ENCODE measurements at regions not wholly inside any gene's neighbourhood (a gene's known extent, or its start where the extent isn't known, plus 50 kb on each side); places are given as distances from the start of the nearest gene placed in this dataset.

- Histone ChIP-seq H3K27ac (no peak overlapping the region), H3K27me3 (no peaks in the 10 kb centered on the region), H3K4me3 (no peak overlapping the region), H3K4me1 (no peaks in the 10 kb centered on the region), H3K36me3 (no peaks in the 10 kb centered on the region), H3K9me3 (no peaks in the 10 kb centered on the region)
- no peak for DNase-seq
- no peak for TF ChIP-seq CTCF (IDR thresholded peaks at IDR 0.05)
- intact Hi-C loops (cut with DNase I; ENCODE audit: low total_unique reads), result no loop called here
Measured at GRCh38 chr18:77571743-77572142, 322.1 kb downstream of the GALR1 start.

GRCh38 chr18:77572537-77572936, 322.9 kb downstream of the GALR1 start:
- intact Hi-C loops (cut with DNase I; ENCODE audit: low total_unique reads), result no loop called here
- Histone ChIP-seq H3K9me3 (no peaks in the 10 kb centered on the region), H3K4me3 (no peak overlapping the region), H3K27ac (no peak overlapping the region), H3K4me1 (no peaks in the 10 kb centered on the region), H3K36me3 (no peaks in the 10 kb centered on the region), H3K27me3 (no peaks in the 10 kb centered on the region)
- TF ChIP-seq CTCF (IDR thresholded peaks at IDR 0.05), result no peak
- no peak for DNase-seq

- no peak overlapping the region for H3K27ac ChIP-seq
Measured at GRCh38 chr18:77573571-77573970, 323.9 kb downstream of the GALR1 start.

GRCh38 chr18:77590943-77591515, 341.4 kb downstream of the GALR1 start:
- Histone ChIP-seq H3K4me3 (no peak overlapping the region), H3K27me3 (no peaks in the 10 kb centered on the region), H3K36me3 (no peaks in the 10 kb centered on the region), H3K4me1 (no peaks in the 10 kb centered on the region), H3K9me3 (peaks cover 0 to 6% (median 0%) of the 10 kb centered on the region in 3 donors), H3K27ac (no peak overlapping the region)
- no peak for TF ChIP-seq CTCF (IDR thresholded peaks at IDR 0.05)
- no peak for DNase-seq
- intact Hi-C loops (cut with DNase I; ENCODE audit: low total_unique reads), result no loop called here

More at GRCh38 chr18:77573571-77573970, 323.9 kb downstream of the GALR1 start:
- no peak for TF ChIP-seq CTCF (IDR thresholded peaks at IDR 0.05)
- H3K4me1 ChIP-seq, result no peaks in the 10 kb centered on the region
- H3K9me3 ChIP-seq, result no peaks in the 10 kb centered on the region
- no peaks in the 10 kb centered on the region for H3K36me3 ChIP-seq
- H3K27me3 ChIP-seq, result no peaks in the 10 kb centered on the region
- intact Hi-C loops (cut with DNase I; ENCODE audit: low total_unique reads), result no loop called here
- no peak overlapping the region for H3K4me3 ChIP-seq
- no peak for DNase-seq

GRCh38 chr18:77597726-77598125, 348.1 kb downstream of the GALR1 start:
- no peak for TF ChIP-seq CTCF (IDR thresholded peaks at IDR 0.05)
- Histone ChIP-seq H3K36me3 (no peaks in the 10 kb centered on the region), H3K4me3 (no peak overlapping the region), H3K27me3 (no peaks in the 10 kb centered on the region), H3K4me1 (no peaks in the 10 kb centered on the region), H3K27ac (no peak overlapping the region), H3K9me3 (no peaks in the 10 kb centered on the region)
- DNase-seq, result no peak
- intact Hi-C loops (cut with DNase I; ENCODE audit: low total_unique reads), result no loop called here

GRCh38 chr18:77600674-77601073, 351.0 kb downstream of the GALR1 start:
- no peak for TF ChIP-seq CTCF (IDR thresholded peaks at IDR 0.05)
- Histone ChIP-seq H3K27me3 (no peaks in the 10 kb centered on the region), H3K27ac (no peak overlapping the region), H3K4me3 (no peak overlapping the region), H3K9me3 (no peaks in the 10 kb centered on the region), H3K36me3 (no peaks in the 10 kb centered on the region), H3K4me1 (no peaks in the 10 kb centered on the region)
- no peak for DNase-seq
- intact Hi-C loops (cut with DNase I; ENCODE audit: low total_unique reads), result no loop called here
